HepG2 (cell line): ENCODE measurements at regions not wholly inside any gene's neighbourhood (a gene's known extent, or its start where the extent isn't known, plus 50 kb on each side); places are given as distances from the start of the nearest gene placed in this dataset.

Source experiments
- ATAC-seq: fragments of 200-7000 bp; cut with Tn5 transposase; 3 replicates; pipeline ENCODE4 v1.9.1; 2020; ENCODE audit warnings: mild to moderate bottlenecking, moderate library complexity
- BruUV-seq: library from RNA; stranded (reverse); fragments of 400-500 nt; replicated peaks from 2 replicates; lab custom pipeline; 2021; lab: Mats Ljungman, UMichigan
- CTCF ChIA-PET: fragments of 300-600 bp; formaldehyde crosslinking; extraction: SDS; loops from one replicate; lab custom pipeline; 2021; ENCODE audit warnings: low total read pairs, inconsistent platforms, low intra/inter-chr PET ratio; lab: Yijun Ruan, JAX
- POLR2A ChIA-PET: fragments of 350-600 bp; sonication (Branson Sonifier 250); formaldehyde crosslinking; loops from one replicate; lab custom pipeline; 2020; ENCODE audit warnings: antibody characterized with exemption, inconsistent platforms; lab: Yijun Ruan, JAX
- DNase-seq: peaks from one replicate; pipeline ENCODE4 v3.0.0-alpha.2; 2015; ENCODE audit warnings: low spot score
- FAIRE-seq: peaks from 3 replicates; lab custom pipeline; 2011; peaks lifted over from hg19 to GRCh38; lab: Jason Lieb, UNC
- H2AFZ ChIP-seq: one replicate; pipeline ENCODE4 v1.6.1; 2011; ENCODE audit warnings: low read length, inconsistent platforms
- H3K27ac ChIP-seq: fragments of 300-600 bp; 3 replicates; pipeline ENCODE4 v1.8.0; 2011; ENCODE audit warnings: mixed run types, mild to moderate bottlenecking, mixed read lengths, low read length, inconsistent platforms; ENCODE audit not compliant: insufficient read depth; ENCODE audit errors: extremely low read length
- H3K27me3 ChIP-seq, 2 experiments: fragments of 200-600 bp in 1 of 2; 2 replicates in 1 of 2; 3 replicates in 1 of 2; pipeline versions ENCODE4 v1.6.0 to v1.8.0; 2011; ENCODE audit warnings: low read length in 2 of 2, mild to moderate bottlenecking in 2 of 2, moderate library complexity in 2 of 2, inconsistent platforms in 1 of 2; ENCODE audit not compliant: insufficient read depth in 2 of 2, control insufficient read depth in 1 of 2
- H3K36me3 ChIP-seq, 2 experiments: fragments of 200-600 bp in 1 of 2; replicated peaks in 1 of 2; 2 replicates in 1 of 2; 3 replicates in 1 of 2; pipeline versions ENCODE4 v1.5.1 to v1.8.0; 2011; ENCODE audit warnings: low read length in 2 of 2, inconsistent platforms in 1 of 2; ENCODE audit not compliant: insufficient read depth in 2 of 2, control insufficient read depth in 1 of 2
- H3K4me1 ChIP-seq: 2 replicates; pipeline ENCODE4 v1.5.1; 2012; ENCODE audit warnings: low read length, inconsistent platforms; ENCODE audit not compliant: insufficient read depth
- H3K4me2 ChIP-seq: 2 replicates; pipeline ENCODE4 v1.6.0; 2011; ENCODE audit warnings: low read depth, low read length, inconsistent platforms
- H3K4me3 ChIP-seq, 3 experiments: fragments of 200-600 bp in 1 of 3; sonication (generic), shearing (Covaris generic) in 1 of 3; replicated peaks in 1 of 3; 2 replicates each; pipeline ENCODE4 v1.5.1; 2011 to 2016; ENCODE audit warnings: low read length in 3 of 3, inconsistent platforms in 2 of 3, low read depth in 2 of 3, mild to moderate bottlenecking in 2 of 3, control low read depth in 1 of 3, mixed read lengths in 1 of 3; ENCODE audit not compliant: insufficient read depth in 1 of 3
- H3K79me2 ChIP-seq: one replicate; pipeline ENCODE4 v1.6.1; 2011; ENCODE audit warnings: low read length, inconsistent platforms; ENCODE audit not compliant: insufficient read depth
- H3K9ac ChIP-seq: 2 replicates; pipeline ENCODE4 v1.6.0; 2011; ENCODE audit warnings: mild to moderate bottlenecking, low read depth, low read length, inconsistent platforms; ENCODE audit not compliant: insufficient read depth
- H3K9me3 ChIP-seq: 2 replicates; pipeline ENCODE4 v1.5.1; 2012; ENCODE audit warnings: mild to moderate bottlenecking, low read length
- H4K20me1 ChIP-seq: 2 replicates; pipeline ENCODE4 v1.6.0; 2011; ENCODE audit warnings: inconsistent platforms, mild to moderate bottlenecking, low read length, moderate library complexity; ENCODE audit not compliant: insufficient read depth
- ATRX ChIP-seq: sonication (generic); formaldehyde crosslinking; IDR thresholded peaks from 2 replicates; pipeline ENCODE4 v1.4.0; 2020; ENCODE audit warnings: missing genetic modification reagents, borderline replicate concordance
- CAMTA2 ChIP-seq: sonication (generic); formaldehyde crosslinking; IDR thresholded peaks from 2 replicates; pipeline ENCODE4 v1.4.0; 2020; ENCODE audit warnings: mild to moderate bottlenecking, missing genetic modification reagents, borderline replicate concordance
- CHD4 ChIP-seq: fragments of 200-600 bp; sonication (generic); IDR thresholded peaks from 2 replicates; pipeline ENCODE4 v1.7.0; 2017; ENCODE audit warnings: mild to moderate bottlenecking, low read length, borderline replicate concordance
- EP300 ChIP-seq, 3 experiments: sonication (generic) in 1 of 3; formaldehyde crosslinking in 1 of 3; IDR thresholded peaks; 2 replicates each; pipeline versions ENCODE4 v1.5.1 to v1.6.1; 2011 to 2020; ENCODE audit warnings: low read depth in 2 of 3, low read length in 2 of 3, borderline replicate concordance in 1 of 3, improper control_type of control experiment in 1 of 3, mild to moderate bottlenecking in 1 of 3, missing genetic modification reagents in 1 of 3, moderate library complexity in 1 of 3
- KLF6 ChIP-seq: IDR thresholded peaks from 2 replicates; pipeline ENCODE4 v1.8.0; 2016; ENCODE audit warnings: missing biosample characterization, missing genetic modification reagents
- MIER3 ChIP-seq: IDR thresholded peaks from 2 replicates; pipeline ENCODE4 v1.6.1; 2016; ENCODE audit warnings: missing compliant biosample characterization, borderline replicate concordance
- RCOR2 ChIP-seq: IDR thresholded peaks from 2 replicates; pipeline ENCODE4 v1.6.1; 2016; ENCODE audit warnings: missing biosample characterization, missing genetic modification reagents
- REL ChIP-seq: sonication (generic); formaldehyde crosslinking; conservative IDR thresholded peaks from 2 replicates; pipeline ENCODE4 v1.8.0; 2022; ENCODE audit warnings: mild to moderate bottlenecking, missing genetic modification reagents, moderate library complexity
- TCF12 ChIP-seq, 2 experiments: fragments of 450-650 bp in 1 of 2; sonication (generic) in 1 of 2; formaldehyde crosslinking in 1 of 2; IDR thresholded peaks; 2 replicates each; pipeline versions ENCODE4 v1.6.1 to v1.8.0; 2017 to 2022; ENCODE audit warnings: antibody characterized with exemption in 1 of 2, mild to moderate bottlenecking in 1 of 2, missing genetic modification reagents in 1 of 2, moderate library complexity in 1 of 2
- TEAD3 ChIP-seq: optimal IDR thresholded peaks from 2 replicates; pipeline ENCODE3; 2016; ENCODE audit warnings: borderline replicate concordance
- ZNF230 ChIP-seq: sonication (generic); formaldehyde crosslinking; IDR thresholded peaks from 2 replicates; pipeline ENCODE4 v1.4.0; 2020; ENCODE audit warnings: mild to moderate bottlenecking, missing genetic modification reagents
- ZNF460 ChIP-seq: sonication (generic); formaldehyde crosslinking; IDR thresholded peaks from 2 replicates; pipeline ENCODE4 v1.5.1; 2020; ENCODE audit warnings: missing genetic modification reagents, mild to moderate bottlenecking, borderline replicate concordance
- WGBS: methylation state at CpG from one replicate; pipeline ENCODE4 v1.1.6; 2017; ENCODE audit warnings: low lambda C conversion rate; 5-methylcytosine and 5-hydroxymethylcytosine counted together
- in situ Hi-C: cut with HindIII; loops from 2 replicates; pipeline ENCODE4 v1.10.0; 2017; ENCODE audit warnings: low pct_unique_long_range_greater_than_20kb; ENCODE audit not compliant: extremely low pct_ligation_motif_present
- intact Hi-C: fragments of 100-400 bp; cut with micrococcal nuclease; formaldehyde crosslinking; loops from one replicate; pipeline ENCODE4 v1.10.0; 2022; ENCODE audit not compliant: unreplicated experiment
- TF ChIP-seq, protein P1 (sequence below): IDR thresholded peaks from 2 replicates; pipeline ENCODE4 v1.6.1; 2016
- TF ChIP-seq, protein P2 (sequence below): sonication (generic); formaldehyde crosslinking; IDR thresholded peaks from 2 replicates; pipeline ENCODE4 v1.8.1; 2023; ENCODE audit warnings: missing genetic modification reagents, inconsistent platforms, borderline replicate concordance
- TF ChIP-seq, protein P3 (sequence below): sonication (generic); formaldehyde crosslinking; IDR thresholded peaks from 2 replicates; pipeline ENCODE4 v1.4.0; 2020; ENCODE audit warnings: missing genetic modification reagents
- TF ChIP-seq, protein P4 (sequence below), 2 experiments: IDR thresholded peaks; 2 replicates each; pipeline ENCODE4 v1.6.1; 2011 to 2012; ENCODE audit warnings: low read length in 2 of 2, borderline replicate concordance in 1 of 2, low read depth in 1 of 2, mild to moderate bottlenecking in 1 of 2, moderate library complexity in 1 of 2

DNA sequence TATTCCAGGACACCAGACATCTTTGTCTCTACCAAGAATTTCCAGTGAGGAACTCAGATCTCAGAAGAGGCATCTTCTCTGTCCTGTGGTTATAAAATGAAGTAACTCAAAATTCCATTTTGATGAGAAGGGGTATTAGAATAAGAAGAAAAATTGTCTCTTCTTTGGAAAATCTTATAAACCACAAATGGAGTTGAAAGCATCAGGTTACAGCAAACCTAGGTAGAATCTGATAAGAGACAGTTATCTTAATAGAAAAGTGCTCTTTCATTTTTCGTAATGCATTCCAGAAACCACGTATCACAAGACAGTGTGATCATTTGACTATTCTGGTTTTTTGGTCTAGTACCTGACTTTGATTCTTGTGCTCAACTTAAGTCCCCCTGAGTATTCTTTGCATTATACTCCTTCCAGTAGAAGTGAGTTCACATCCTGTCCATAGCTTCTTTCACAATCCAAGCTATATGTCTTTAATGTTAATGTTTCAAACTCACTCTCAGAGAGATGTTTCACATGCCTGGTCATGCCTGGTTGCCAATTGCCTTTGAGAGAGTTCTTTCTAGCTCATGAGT lies 120.9 kb upstream of the PRDX6 start:
- CTCF ChIA-PET: no interaction called here
- no peak for FAIRE-seq

More for the DNA sequence above, 120.9 kb upstream of the PRDX6 start:
- Histone ChIP-seq H3K27me3 (no peaks in the 10 kb centered on the region), H3K9me3 (peaks cover 12% of the 10 kb centered on the region), H3K4me1 (no peaks in the 10 kb centered on the region), H3K4me3 (no peak overlapping the region), H3K27ac (no peak overlapping the region), H4K20me1 (no peaks in the 10 kb centered on the region), H3K79me2 (no peaks in the 10 kb centered on the region)
- ATAC-seq: no peak
- BruUV-seq: no TSS peak
- intact Hi-C loops: no loop called here
- WGBS: 67% methylated on average over 2 of the region's 2 CpGs
- TF ChIP-seq, protein P1, sequence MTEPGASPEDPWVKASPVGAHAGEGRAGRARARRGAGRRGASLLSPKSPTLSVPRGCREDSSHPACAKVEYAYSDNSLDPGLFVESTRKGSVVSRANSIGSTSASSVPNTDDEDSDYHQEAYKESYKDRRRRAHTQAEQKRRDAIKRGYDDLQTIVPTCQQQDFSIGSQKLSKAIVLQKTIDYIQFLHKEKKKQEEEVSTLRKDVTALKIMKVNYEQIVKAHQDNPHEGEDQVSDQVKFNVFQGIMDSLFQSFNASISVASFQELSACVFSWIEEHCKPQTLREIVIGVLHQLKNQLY (CRISPR knock-in tag): no peak
- TF ChIP-seq EP300 (IDR thresholded peaks at IDR 0.05; ENCODE audit: low read depth in 2 of 2, low read length in 2 of 2): no peak
- TF ChIP-seq EP300 (CRISPR knock-in tag; IDR thresholded peaks at IDR 0.05; ENCODE audit: borderline replicate concordance): no peak
- no peak for TF ChIP-seq MIER3 (CRISPR knock-in tag)
- TF ChIP-seq KLF6 (CRISPR knock-in tag): no peak
- no peak for TF ChIP-seq CHD4
- TF ChIP-seq ZNF230 (CRISPR knock-in tag): no peak
- TF ChIP-seq, protein P2, sequence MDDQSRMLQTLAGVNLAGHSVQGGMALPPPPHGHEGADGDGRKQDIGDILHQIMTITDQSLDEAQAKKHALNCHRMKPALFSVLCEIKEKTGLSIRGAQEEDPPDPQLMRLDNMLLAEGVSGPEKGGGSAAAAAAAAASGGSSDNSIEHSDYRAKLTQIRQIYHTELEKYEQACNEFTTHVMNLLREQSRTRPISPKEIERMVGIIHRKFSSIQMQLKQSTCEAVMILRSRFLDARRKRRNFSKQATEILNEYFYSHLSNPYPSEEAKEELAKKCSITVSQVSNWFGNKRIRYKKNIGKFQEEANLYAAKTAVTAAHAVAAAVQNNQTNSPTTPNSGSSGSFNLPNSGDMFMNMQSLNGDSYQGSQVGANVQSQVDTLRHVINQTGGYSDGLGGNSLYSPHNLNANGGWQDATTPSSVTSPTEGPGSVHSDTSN (CRISPR knock-in tag): no peak
- no peak for TF ChIP-seq CAMTA2
- TF ChIP-seq ZNF460: no peak
- no peak for TF ChIP-seq TEAD3 (CRISPR knock-in tag)
- no peak for TF ChIP-seq ATRX
- no peak for TF ChIP-seq TCF12 (IDR thresholded peaks at IDR 0.05)
- no peak for TF ChIP-seq TCF12 (CRISPR knock-in tag; IDR thresholded peaks at IDR 0.05)
- no peak for TF ChIP-seq REL
- TF ChIP-seq RCOR2 (CRISPR knock-in tag): no peak
- TF ChIP-seq, protein P3, sequence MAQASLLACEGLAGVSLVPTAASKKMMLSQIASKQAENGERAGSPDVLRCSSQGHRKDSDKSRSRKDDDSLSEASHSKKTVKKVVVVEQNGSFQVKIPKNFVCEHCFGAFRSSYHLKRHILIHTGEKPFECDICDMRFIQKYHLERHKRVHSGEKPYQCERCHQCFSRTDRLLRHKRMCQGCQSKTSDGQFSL (CRISPR knock-in tag): no peak
- TF ChIP-seq, protein P4, sequence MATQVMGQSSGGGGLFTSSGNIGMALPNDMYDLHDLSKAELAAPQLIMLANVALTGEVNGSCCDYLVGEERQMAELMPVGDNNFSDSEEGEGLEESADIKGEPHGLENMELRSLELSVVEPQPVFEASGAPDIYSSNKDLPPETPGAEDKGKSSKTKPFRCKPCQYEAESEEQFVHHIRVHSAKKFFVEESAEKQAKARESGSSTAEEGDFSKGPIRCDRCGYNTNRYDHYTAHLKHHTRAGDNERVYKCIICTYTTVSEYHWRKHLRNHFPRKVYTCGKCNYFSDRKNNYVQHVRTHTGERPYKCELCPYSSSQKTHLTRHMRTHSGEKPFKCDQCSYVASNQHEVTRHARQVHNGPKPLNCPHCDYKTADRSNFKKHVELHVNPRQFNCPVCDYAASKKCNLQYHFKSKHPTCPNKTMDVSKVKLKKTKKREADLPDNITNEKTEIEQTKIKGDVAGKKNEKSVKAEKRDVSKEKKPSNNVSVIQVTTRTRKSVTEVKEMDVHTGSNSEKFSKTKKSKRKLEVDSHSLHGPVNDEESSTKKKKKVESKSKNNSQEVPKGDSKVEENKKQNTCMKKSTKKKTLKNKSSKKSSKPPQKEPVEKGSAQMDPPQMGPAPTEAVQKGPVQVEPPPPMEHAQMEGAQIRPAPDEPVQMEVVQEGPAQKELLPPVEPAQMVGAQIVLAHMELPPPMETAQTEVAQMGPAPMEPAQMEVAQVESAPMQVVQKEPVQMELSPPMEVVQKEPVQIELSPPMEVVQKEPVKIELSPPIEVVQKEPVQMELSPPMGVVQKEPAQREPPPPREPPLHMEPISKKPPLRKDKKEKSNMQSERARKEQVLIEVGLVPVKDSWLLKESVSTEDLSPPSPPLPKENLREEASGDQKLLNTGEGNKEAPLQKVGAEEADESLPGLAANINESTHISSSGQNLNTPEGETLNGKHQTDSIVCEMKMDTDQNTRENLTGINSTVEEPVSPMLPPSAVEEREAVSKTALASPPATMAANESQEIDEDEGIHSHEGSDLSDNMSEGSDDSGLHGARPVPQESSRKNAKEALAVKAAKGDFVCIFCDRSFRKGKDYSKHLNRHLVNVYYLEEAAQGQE (IDR thresholded peaks at IDR 0.05; ENCODE audit: borderline replicate concordance in 1 of 2, low read depth in 1 of 2, low read length in 2 of 2): no peak
- TF ChIP-seq, all 625 proteins: peak for 0
- POLR2A ChIA-PET: no interaction called here
- in situ Hi-C loops: no loop called here
- H3K36me3 ChIP-seq: no peaks in the 10 kb centered on the region
- H3K9ac ChIP-seq: no peak overlapping the region
- H3K4me2 ChIP-seq: no peak overlapping the region
- H2AFZ ChIP-seq: no peak overlapping the region
- DNase-seq: no peak
